Astrocyte (in vitro differentiated cells and primary cell): ENCODE measurements at regions not wholly inside any gene's neighbourhood (a gene's known extent, or its start where the extent isn't known, plus 50 kb on each side); places are given as distances from the start of the nearest gene placed in this dataset.

Experiments
- DNase-seq: peaks from one replicate; pipeline ENCODE4 v3.0.0-alpha.2; 2010; ENCODE audit warnings: low read depth
- FAIRE-seq: peaks from 2 replicates; lab custom pipeline; 2011; peaks lifted over from hg19 to GRCh38; lab: Jason Lieb, UNC
- H2AFZ ChIP-seq: 2 replicates; pipeline ENCODE4 v1.6.0; 2012; ENCODE audit warnings: low read depth, low read length, inconsistent platforms
- H3K27ac ChIP-seq: 2 replicates; pipeline ENCODE4 v1.5.1; 2011; ENCODE audit warnings: low read depth, low read length, inconsistent platforms
- H3K27me3 ChIP-seq: 2 replicates; pipeline ENCODE4 v1.6.0; 2011; ENCODE audit warnings: low read length, inconsistent platforms; ENCODE audit not compliant: insufficient read depth
- H3K36me3 ChIP-seq: 2 replicates; pipeline ENCODE4 v1.5.1; 2011; ENCODE audit warnings: low read length, inconsistent platforms; ENCODE audit not compliant: insufficient read depth
- H3K4me1 ChIP-seq: 2 replicates; pipeline ENCODE4 v1.5.1; 2011; ENCODE audit warnings: low read length, inconsistent platforms; ENCODE audit not compliant: insufficient read depth
- H3K4me2 ChIP-seq: 2 replicates; pipeline ENCODE4 v1.6.0; 2012; ENCODE audit warnings: low read length, inconsistent platforms
- H3K4me3 ChIP-seq: 2 replicates; pipeline ENCODE4 v1.5.1; 2011; ENCODE audit warnings: low read depth, mild to moderate bottlenecking, low read length, inconsistent platforms; ENCODE audit not compliant: insufficient read depth
- H3K79me2 ChIP-seq: 2 replicates; pipeline ENCODE4 v1.6.0; 2012; ENCODE audit warnings: mild to moderate bottlenecking, low read length, inconsistent platforms; ENCODE audit not compliant: insufficient read depth
- H3K9ac ChIP-seq: 2 replicates; pipeline ENCODE4 v1.6.0; 2012; ENCODE audit warnings: mild to moderate bottlenecking, low read length, inconsistent platforms
- H3K9me3 ChIP-seq: 2 replicates; pipeline ENCODE4 v1.5.1; 2012; ENCODE audit warnings: low read depth, mild to moderate bottlenecking, low read length, inconsistent platforms; ENCODE audit not compliant: insufficient read depth
- H4K20me1 ChIP-seq: 2 replicates; pipeline ENCODE4 v1.6.0; 2012; ENCODE audit warnings: low read length, inconsistent platforms; ENCODE audit not compliant: insufficient read depth
- H3K27ac Mint-ChIP-seq: one replicate; pipeline ENCODE4 v1.8.0; 2021; ENCODE audit warnings: mild to moderate bottlenecking, mixed read lengths; ENCODE audit not compliant: unreplicated experiment
- H3K27me3 Mint-ChIP-seq: one replicate; pipeline ENCODE4 v1.8.0; 2021; ENCODE audit warnings: low read depth, mixed read lengths; ENCODE audit not compliant: unreplicated experiment
- H3K36me3 Mint-ChIP-seq: one replicate; pipeline ENCODE4 v1.8.0; 2021; ENCODE audit warnings: low read depth, mixed read lengths; ENCODE audit not compliant: unreplicated experiment
- H3K4me1 Mint-ChIP-seq: one replicate; pipeline ENCODE4 v1.8.0; 2021; ENCODE audit warnings: low read depth, mixed read lengths; ENCODE audit not compliant: unreplicated experiment
- H3K4me3 Mint-ChIP-seq: one replicate; pipeline ENCODE4 v1.8.0; 2021; ENCODE audit warnings: mild to moderate bottlenecking, moderate library complexity, mixed read lengths; ENCODE audit not compliant: unreplicated experiment
- H3K9me3 Mint-ChIP-seq: one replicate; pipeline ENCODE4 v1.8.0; 2021; ENCODE audit warnings: mild to moderate bottlenecking, mixed read lengths; ENCODE audit not compliant: unreplicated experiment
- CTCF ChIP-seq: IDR thresholded peaks from 2 replicates; pipeline ENCODE4 v1.5.1; 2011; ENCODE audit warnings: low read depth, mild to moderate bottlenecking, inconsistent platforms, low read length, moderate library complexity; ENCODE audit not compliant: insufficient read depth
- EZH2 ChIP-seq: IDR thresholded peaks from 2 replicates; pipeline ENCODE4 v1.6.1; 2012; ENCODE audit warnings: mild to moderate bottlenecking, low read length, inconsistent platforms; ENCODE audit not compliant: insufficient read depth

DNA sequence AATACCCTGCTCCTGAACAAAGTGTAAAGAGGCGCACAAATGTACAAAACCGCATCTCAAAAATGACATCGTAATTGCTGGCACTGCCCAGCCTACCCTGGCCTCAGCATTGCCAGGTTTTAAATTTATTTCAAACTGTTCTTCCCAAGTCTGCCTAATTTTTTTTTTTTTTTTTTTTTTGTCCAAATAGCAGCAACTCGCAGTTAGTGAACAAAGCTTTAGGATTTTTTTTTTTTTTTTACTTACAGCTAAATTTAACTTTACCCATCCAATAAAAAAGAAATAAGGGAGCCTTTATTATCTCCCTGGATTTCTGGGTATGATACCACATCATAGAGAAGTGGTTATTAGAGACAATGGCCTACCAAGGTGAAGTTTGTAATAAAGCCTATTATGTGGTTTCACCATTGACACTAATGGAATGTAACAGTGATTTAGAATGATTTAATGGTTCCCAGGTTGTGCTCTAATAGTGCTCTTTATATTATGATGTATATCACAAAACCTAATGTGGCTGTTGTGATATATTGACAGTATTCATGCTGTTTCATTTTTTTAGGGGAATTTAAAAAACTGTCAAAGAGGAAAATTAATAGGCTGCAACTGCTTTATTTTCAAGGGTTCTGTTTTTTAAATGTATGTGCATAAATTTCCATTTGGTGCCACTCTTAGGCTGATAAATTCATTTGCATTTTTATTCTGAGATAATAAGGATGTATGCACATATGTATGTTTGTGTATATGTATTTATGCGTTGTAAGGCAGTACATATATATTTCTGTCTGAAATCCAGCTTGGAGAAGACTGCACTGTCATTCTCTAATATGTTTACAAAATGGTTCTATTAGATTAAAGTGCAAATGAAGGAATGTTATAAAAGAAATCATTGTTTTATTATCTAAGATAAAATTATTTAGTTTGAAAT is 309.0 kb downstream of the TFEC start:
- H3K4me1 Mint-ChIP-seq: no peaks in the 10 kb centered on the region
- no peaks in the 10 kb centered on the region for H3K27me3 Mint-ChIP-seq
- H2AFZ ChIP-seq: no peak overlapping the region
- FAIRE-seq (no peak), DNase-seq (no peak)
- no peak overlapping the region for H3K4me3 ChIP-seq
- no peaks in the 10 kb centered on the region for H4K20me1 ChIP-seq
- no peaks in the 10 kb centered on the region for H3K36me3 ChIP-seq
- no peaks in the 10 kb centered on the region for H3K36me3 Mint-ChIP-seq
- no peaks in the 10 kb centered on the region for H3K4me1 ChIP-seq
- H3K27ac Mint-ChIP-seq: no peak overlapping the region
- no peaks in the 10 kb centered on the region for H3K27me3 ChIP-seq
- H3K9ac ChIP-seq: no peak overlapping the region
- no peaks in the 10 kb centered on the region for H3K9me3 ChIP-seq
- no peaks in the 10 kb centered on the region for H3K9me3 Mint-ChIP-seq
- no peak for TF ChIP-seq EZH2
- TF ChIP-seq CTCF: no peak
- no peak overlapping the region for H3K4me3 Mint-ChIP-seq
- no peaks in the 10 kb centered on the region for H3K79me2 ChIP-seq
- no peak overlapping the region for H3K4me2 ChIP-seq
- H3K27ac ChIP-seq: no peak overlapping the region

DNA sequence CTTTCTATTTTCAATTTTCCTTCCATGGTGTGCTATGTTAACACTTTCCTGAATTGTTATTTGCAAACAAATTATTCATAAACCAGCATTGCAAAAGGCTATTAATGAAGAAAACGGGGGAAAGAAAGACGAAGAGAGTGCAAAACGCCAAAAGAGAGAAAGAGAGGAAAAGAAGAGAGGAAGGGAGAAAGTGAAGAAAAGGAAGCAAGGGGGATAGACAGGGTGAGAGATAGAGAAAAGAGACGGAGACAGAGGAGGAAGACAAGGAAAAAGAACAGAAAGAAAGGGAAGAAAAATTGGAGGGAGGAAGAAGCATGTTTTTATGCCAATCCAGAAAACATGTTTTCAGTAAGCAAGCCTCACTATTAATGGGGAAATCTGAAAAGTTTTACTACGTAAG is 310.6 kb downstream of the TFEC start:
- no peaks in the 10 kb centered on the region for H3K79me2 ChIP-seq
- H3K4me1 ChIP-seq: no peaks in the 10 kb centered on the region
- no peak overlapping the region for H2AFZ ChIP-seq
- no peak overlapping the region for H3K9ac ChIP-seq
- no peaks in the 10 kb centered on the region for H3K4me1 Mint-ChIP-seq
- no peaks in the 10 kb centered on the region for H3K36me3 Mint-ChIP-seq
- TF ChIP-seq EZH2 (no peak), CTCF (no peak)
- H3K27ac ChIP-seq: no peak overlapping the region
- H3K9me3 ChIP-seq: no peaks in the 10 kb centered on the region
- FAIRE-seq (no peak), DNase-seq (no peak)
- no peaks in the 10 kb centered on the region for H3K27me3 ChIP-seq
- no peak overlapping the region for H3K4me3 ChIP-seq
- no peaks in the 10 kb centered on the region for H4K20me1 ChIP-seq
- no peaks in the 10 kb centered on the region for H3K9me3 Mint-ChIP-seq
- H3K4me2 ChIP-seq: no peak overlapping the region
- H3K4me3 Mint-ChIP-seq: no peak overlapping the region
- H3K36me3 ChIP-seq: no peaks in the 10 kb centered on the region
- no peak overlapping the region for H3K27ac Mint-ChIP-seq
- H3K27me3 Mint-ChIP-seq: no peaks in the 10 kb centered on the region

DNA sequence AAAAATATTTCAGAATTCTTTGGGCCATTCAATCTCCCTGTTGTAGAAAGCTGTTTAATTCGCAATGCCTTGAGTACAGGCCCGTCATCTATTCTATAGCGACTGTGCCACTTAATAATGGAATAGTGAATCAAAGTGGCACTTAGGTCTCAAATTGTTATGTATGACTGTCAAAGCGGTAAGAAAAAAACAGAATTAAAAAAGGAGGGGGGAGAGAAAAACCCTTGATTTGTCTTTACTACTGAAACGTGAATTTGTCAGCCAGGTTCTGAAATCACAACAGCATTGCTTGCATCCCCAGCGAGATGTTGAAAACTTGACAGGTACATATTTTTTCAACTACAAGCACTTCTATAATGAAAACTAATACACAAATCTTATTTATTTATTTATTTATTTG is 320.9 kb downstream of the TFEC start:
- DNase-seq: no peak
- Mint-ChIP-seq H3K27ac (no peak overlapping the region), H3K9me3 (no peaks in the 10 kb centered on the region), H3K36me3 (no peaks in the 10 kb centered on the region), H3K27me3 (no peaks in the 10 kb centered on the region), H3K4me3 (no peak overlapping the region), H3K4me1 (no peaks in the 10 kb centered on the region)
- H3K79me2 ChIP-seq: no peaks in the 10 kb centered on the region
- no peak overlapping the region for H3K27ac ChIP-seq
- no peaks in the 10 kb centered on the region for H3K27me3 ChIP-seq
- no peak for FAIRE-seq
- H3K4me3 ChIP-seq: no peak overlapping the region
- H2AFZ ChIP-seq: no peak overlapping the region
- no peak overlapping the region for H3K4me2 ChIP-seq
- no peaks in the 10 kb centered on the region for H3K36me3 ChIP-seq
- H4K20me1 ChIP-seq: no peaks in the 10 kb centered on the region
- H3K9me3 ChIP-seq: no peaks in the 10 kb centered on the region
- no peaks in the 10 kb centered on the region for H3K4me1 ChIP-seq
- no peak overlapping the region for H3K9ac ChIP-seq
- TF ChIP-seq CTCF (no peak), EZH2 (no peak)
